GM18526 (cell line): ENCODE measurements at regions not wholly inside any gene's neighbourhood (a gene's known extent, or its start where the extent isn't known, plus 50 kb on each side); places are given as distances from the start of the nearest gene placed in this dataset.

Experiments used
- POLR2A ChIP-seq: IDR thresholded peaks from 3 replicates; pipeline ENCODE4 v1.6.1; 2011; ENCODE audit not compliant: insufficient read length; ENCODE audit errors: extremely low read depth

DNA sequence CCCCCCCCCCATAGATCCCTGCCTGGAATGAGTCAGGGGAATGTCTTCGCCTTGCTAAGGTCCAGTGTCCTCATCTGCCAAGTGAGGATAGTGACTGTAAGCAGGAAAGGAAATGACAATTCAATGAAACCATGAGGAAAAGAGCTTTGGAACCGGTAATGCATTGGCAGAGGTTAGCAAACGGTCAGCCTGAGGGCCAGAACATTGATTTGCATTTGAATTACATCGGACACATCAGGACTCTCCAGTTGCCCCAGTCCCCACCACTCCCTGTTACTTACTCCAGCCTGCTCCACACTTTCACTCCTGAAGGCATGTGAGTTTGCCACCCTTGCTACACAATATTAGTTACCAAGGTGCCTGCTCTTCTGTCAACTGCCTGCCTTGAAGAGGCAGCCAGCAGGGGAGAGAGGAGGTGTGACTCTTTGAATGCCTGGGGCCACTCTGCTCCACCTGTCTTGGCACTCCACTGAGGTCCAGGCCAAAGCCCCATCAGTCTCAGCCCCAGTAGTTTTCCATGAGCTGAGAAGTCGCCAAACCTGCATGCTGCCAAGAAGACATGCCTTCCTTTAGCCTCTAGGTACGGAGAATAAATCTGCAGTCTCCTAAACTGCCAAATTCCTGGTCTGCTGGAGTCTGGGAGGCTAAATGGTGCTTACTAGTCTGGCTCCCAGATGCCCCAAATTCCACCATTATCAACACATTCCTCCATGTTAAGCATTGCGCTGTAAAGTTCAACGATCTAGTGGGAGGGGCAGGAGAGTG lies 191.7 kb upstream of the TLE3 start:
- TF ChIP-seq POLR2A: no peak

DNA sequence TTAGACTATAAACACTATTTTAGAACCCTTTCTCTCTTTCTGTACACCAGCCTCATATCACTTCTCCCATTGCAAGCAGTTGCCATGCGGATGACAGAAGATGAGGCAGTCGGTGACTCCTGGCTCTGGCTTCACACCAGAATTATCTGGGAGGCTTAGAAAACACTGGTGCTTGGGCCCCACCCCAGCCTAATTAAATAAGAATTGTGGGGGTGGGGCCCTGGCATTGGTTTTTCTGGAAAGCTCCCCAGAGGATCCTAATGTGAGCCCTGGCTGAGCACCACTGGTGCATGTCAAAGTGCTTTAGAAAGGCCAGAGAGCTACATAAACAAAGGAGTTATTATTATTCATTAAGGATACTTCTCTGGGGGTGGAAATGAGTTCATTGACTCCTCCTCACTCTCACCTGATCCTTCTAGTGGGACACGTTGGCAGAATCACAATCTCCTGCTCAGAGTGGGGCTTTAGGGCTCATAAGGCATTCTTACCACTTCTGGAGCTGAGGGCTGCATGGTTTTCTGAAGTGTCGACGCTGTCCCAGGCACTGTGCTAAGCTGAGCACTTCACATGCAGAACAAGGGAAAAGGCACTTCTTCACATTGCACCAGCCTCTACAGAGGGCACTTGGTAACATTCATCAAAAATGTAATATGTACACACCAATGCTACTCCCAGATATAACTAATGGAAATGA lies 188.5 kb upstream of the TLE3 start:
- no peak for TF ChIP-seq POLR2A

GRCh38 chr15:70284438-70285214 lies 186.9 kb upstream of the TLE3 start:
- TF ChIP-seq POLR2A: no peak

GRCh38 chr15:70283511-70283910 lies 185.8 kb upstream of the TLE3 start:
- no peak for TF ChIP-seq POLR2A

- no peak for TF ChIP-seq POLR2A
Measured at GRCh38 chr15:70281811-70282307, 184.1 kb upstream of the TLE3 start.

- no peak for TF ChIP-seq POLR2A
Measured at GRCh38 chr15:70281261-70281810, 183.6 kb upstream of the TLE3 start.

DNA sequence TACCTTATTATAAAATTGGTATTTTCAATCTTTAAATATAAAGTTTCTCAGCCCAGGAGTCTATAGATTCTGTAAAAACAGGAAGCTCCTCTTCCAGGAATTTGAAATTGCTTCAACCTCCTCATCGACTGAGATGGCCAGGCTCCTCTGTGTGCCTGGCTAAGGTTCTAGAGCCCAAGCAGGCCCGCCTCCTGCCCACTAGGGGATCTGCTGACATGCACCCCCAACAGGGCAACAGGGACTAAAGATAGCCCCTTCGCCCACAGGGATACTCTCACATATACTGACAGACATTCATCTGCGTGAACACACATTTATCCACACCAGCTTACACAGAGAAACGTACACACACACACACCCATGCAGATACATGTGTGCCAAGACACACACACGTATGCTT lies 183.1 kb upstream of the TLE3 start:
- TF ChIP-seq POLR2A: no peak

DNA sequence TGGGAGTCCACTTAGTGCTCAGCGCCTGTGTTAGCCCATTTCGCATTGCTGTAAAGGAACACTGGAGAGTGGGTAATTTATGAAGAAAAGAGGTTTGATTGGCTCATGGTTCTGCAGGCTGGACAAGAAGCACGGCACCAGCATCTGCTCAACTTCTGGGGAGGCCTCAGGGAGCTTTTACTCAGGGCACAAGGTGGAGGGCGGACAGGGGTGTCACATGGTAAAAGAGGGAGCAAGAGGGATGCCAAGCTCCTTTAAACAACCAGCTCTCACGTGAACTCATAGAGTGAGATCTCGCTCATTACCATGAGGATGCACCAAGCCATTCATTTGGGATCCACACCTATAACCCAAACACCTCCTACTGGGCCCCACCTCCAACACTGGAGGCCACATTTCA lies 181.4 kb upstream of the TLE3 start:
- no peak for TF ChIP-seq POLR2A

DNA sequence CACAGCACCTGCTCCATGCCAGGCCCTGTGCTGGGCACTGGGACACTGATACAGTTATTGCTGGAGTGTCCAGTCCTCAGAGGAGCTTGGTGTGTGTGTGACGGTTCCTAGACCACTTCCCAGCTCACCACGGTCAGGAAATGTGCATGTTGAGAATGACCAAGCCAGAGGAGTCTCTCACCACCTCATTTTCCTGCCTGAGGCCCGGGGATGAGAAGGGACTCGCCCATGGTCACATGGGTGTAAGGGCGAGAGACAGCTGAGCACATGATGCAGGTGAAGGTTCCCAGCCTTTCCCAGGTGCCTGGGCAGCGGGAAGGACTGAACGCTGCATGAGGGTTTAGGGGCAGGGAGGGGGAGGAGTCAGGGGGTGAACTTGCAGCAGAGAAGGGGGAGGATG lies 180.9 kb upstream of the TLE3 start:
- TF ChIP-seq POLR2A: no peak

DNA sequence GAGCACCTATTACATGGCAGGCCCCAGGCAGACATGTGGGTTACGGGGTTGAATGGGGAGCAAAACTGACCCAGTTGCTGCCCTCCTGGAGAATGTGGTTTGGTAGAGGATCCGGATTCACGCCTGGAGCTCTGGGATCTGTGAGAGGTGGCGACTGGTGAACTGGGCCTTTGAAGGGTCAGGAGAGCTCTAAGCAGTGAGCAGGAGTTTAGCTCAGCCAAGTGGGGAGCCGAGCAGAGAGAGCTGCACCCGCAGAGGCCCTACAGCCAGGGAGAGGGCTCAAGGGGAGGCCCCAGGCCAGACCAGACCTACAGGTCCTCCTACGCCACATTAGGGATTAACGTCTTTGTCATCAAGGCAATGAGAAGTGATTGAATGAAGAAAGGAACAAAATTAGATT lies 179.8 kb upstream of the TLE3 start:
- TF ChIP-seq POLR2A: no peak

DNA sequence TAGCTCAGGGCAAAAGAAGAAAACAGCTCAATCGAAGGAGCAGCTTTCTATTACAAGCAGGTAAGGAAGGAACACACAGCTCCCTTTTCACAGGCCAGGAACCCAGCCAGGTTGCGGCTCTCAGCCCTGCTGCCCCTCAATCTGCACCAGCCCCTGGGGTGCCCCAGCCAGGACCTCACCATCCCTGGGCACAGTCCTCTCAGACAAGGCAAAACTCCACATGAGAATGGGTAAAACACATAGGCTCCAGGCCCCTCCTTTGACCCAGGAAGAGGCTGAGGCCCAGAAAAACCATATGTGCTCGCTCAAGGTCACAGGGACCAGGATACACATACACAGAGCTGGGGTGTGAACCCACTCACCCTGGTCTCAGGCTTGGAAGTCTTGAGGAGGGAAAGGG lies 178.7 kb upstream of the TLE3 start:
- no peak for TF ChIP-seq POLR2A

- no peak for TF ChIP-seq POLR2A
Measured at GRCh38 chr15:70275461-70276138, 177.9 kb upstream of the TLE3 start.

- TF ChIP-seq POLR2A: no peak
Measured at GRCh38 chr15:70274908-70275307, 177.2 kb upstream of the TLE3 start.

- TF ChIP-seq POLR2A: no peak
Measured at GRCh38 chr15:70274255-70274880, 176.7 kb upstream of the TLE3 start.

DNA sequence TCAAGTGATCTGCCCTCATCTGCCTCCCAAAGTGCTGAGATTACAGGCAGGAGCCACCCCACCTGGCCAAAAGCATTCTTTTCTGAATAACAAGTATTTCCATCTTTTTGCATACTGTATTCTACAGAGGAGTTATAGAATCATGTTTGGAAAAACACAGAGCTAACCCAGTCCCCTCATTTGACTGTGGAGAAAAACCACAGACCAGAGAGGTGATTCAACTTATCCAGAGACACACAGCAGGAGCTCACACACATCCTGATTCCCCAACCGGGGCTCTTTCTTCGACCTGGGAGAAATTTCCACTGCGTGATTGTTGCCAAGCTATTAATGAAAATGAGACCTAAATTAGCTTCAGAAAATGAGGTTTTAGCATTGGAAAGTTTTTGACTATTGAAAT lies 176.1 kb upstream of the TLE3 start:
- TF ChIP-seq POLR2A: no peak
